MCF 10A (cell line): ENCODE measurements at regions not wholly inside any gene's neighbourhood (a gene's known extent, or its start where the extent isn't known, plus 50 kb on each side); places are given as distances from the start of the nearest gene placed in this dataset.
"Not testable (repeated sequence)": the region's sequence is repeated elsewhere in the genome, so short reads cannot be mapped to it uniquely, and the experiment has no call there.

Experiments used
- BruUV-seq: library from RNA; stranded (reverse); fragments of 400-500 nt; replicated peaks from 2 replicates; lab custom pipeline; 2021; lab: Mats Ljungman, UMichigan
- CTCF ChIA-PET: fragments of 300-600 bp; sonication (Branson Sonifier 250); formaldehyde crosslinking; extraction: SDS; loops from one replicate; lab custom pipeline; 2021; ENCODE audit warnings: antibody characterized with exemption, inconsistent platforms; lab: Yijun Ruan, JAX
- POLR2A ChIA-PET: fragments of 300-600, 350-650 bp; sonication (Branson Sonifier 250); formaldehyde crosslinking; extraction: SDS; loops from one replicate; lab custom pipeline; 2020; ENCODE audit warnings: antibody characterized with exemption, inconsistent platforms; lab: Yijun Ruan, JAX
- DNase-seq: peaks from one replicate; pipeline ENCODE4 v3.0.0-alpha.2; 2018; ENCODE audit not compliant: unreplicated experiment
- H3K27ac Mint-ChIP-seq: one replicate; pipeline ENCODE4 v1.8.0; 2022; ENCODE audit warnings: mild to moderate bottlenecking, low read depth, mixed read lengths; ENCODE audit not compliant: unreplicated experiment
- H3K27me3 Mint-ChIP-seq: one replicate; pipeline ENCODE4 v1.8.0; 2022; ENCODE audit warnings: mixed read lengths; ENCODE audit not compliant: insufficient read depth, unreplicated experiment
- H3K36me3 Mint-ChIP-seq: one replicate; pipeline ENCODE4 v1.8.0; 2022; ENCODE audit warnings: mild to moderate bottlenecking, moderate library complexity, mixed read lengths; ENCODE audit not compliant: insufficient read depth, unreplicated experiment
- H3K4me1 Mint-ChIP-seq: one replicate; pipeline ENCODE4 v1.8.0; 2022; ENCODE audit warnings: mixed read lengths; ENCODE audit not compliant: insufficient read depth, unreplicated experiment
- H3K4me3 Mint-ChIP-seq: one replicate; pipeline ENCODE4 v1.8.0; 2022; ENCODE audit warnings: mild to moderate bottlenecking, moderate library complexity, mixed read lengths; ENCODE audit not compliant: unreplicated experiment
- H3K9me3 Mint-ChIP-seq: one replicate; pipeline ENCODE4 v1.8.0; 2022; ENCODE audit warnings: mixed read lengths; ENCODE audit not compliant: unreplicated experiment
- intact Hi-C: fragments of 100-400 bp; cut with micrococcal nuclease; formaldehyde crosslinking; loops from 2 replicates; pipeline ENCODE4 v1.14.1; 2022
- TF ChIP-seq, protein P1 (sequence below): fragments of 200-600 bp; IDR thresholded peaks from one replicate; pipeline ENCODE4 v1.8.0; 2022; ENCODE audit warnings: antibody characterized with exemption, mild to moderate bottlenecking; ENCODE audit not compliant: unreplicated experiment

GRCh38 chr13:61536433-61536832 is 120.8 kb upstream of the PCDH20 start:
- BruUV-seq: no TSS peak
- H3K36me3 Mint-ChIP-seq: no peaks in the 10 kb centered on the region
- POLR2A ChIA-PET: interaction anchor here (0.9 kb wide), 1 partner anchor 14 kb away, joined by 3 read pairs; no protein-coding TSS in a partner anchor
- CTCF ChIA-PET: no interaction called here
- H3K9me3 Mint-ChIP-seq: peaks cover 7% of the 10 kb centered on the region
- TF ChIP-seq, protein P1, sequence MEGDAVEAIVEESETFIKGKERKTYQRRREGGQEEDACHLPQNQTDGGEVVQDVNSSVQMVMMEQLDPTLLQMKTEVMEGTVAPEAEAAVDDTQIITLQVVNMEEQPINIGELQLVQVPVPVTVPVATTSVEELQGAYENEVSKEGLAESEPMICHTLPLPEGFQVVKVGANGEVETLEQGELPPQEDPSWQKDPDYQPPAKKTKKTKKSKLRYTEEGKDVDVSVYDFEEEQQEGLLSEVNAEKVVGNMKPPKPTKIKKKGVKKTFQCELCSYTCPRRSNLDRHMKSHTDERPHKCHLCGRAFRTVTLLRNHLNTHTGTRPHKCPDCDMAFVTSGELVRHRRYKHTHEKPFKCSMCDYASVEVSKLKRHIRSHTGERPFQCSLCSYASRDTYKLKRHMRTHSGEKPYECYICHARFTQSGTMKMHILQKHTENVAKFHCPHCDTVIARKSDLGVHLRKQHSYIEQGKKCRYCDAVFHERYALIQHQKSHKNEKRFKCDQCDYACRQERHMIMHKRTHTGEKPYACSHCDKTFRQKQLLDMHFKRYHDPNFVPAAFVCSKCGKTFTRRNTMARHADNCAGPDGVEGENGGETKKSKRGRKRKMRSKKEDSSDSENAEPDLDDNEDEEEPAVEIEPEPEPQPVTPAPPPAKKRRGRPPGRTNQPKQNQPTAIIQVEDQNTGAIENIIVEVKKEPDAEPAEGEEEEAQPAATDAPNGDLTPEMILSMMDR: no peak
- intact Hi-C loops: no loop called here
- no peak overlapping the region for H3K4me3 Mint-ChIP-seq
- DNase-seq: no peak
- no peaks in the 10 kb centered on the region for H3K4me1 Mint-ChIP-seq
- no peak overlapping the region for H3K27ac Mint-ChIP-seq
- H3K27me3 Mint-ChIP-seq: no peaks in the 10 kb centered on the region

- Mint-ChIP-seq H3K9me3 (peaks cover 7% of the 10 kb centered on the region), H3K36me3 (no peaks in the 10 kb centered on the region), H3K27ac (no peak overlapping the region), H3K4me3 (no peak overlapping the region), H3K27me3 (no peaks in the 10 kb centered on the region), H3K4me1 (no peaks in the 10 kb centered on the region)
- intact Hi-C loops: no loop called here
- ChIA-PET POLR2A (no interaction called here), CTCF (interaction anchor here (0.7 kb wide), 1 partner anchor 1091 kb away, joined by 4 read pairs; no protein-coding TSS in a partner anchor)
- TF ChIP-seq, protein P1: no peak
- no TSS peak for BruUV-seq
- DNase-seq: peak; percentile 81
Measured at GRCh38 chr13:61531383-61532065, 115.9 kb upstream of the PCDH20 start.

DNA sequence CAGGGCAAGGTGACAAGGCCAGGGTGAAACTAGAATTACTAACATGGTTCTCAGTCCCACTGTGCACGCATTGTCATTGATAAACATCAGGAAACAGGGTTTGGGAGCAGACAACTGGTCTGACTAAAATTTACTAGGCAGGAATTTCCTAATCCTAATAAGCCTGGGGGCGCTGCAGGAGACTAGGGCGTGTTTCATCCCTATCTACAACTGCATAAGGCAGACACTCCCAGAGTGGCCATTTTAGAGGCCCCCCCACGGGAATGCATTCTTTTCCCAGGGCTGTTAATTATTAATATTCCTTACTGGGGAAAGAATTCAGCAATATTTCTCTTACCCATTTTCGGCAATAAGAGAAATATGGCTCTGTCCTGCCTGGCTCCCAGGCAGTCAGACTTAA is 103.6 kb upstream of the PCDH20 start:
- POLR2A ChIA-PET: interaction anchor here (0.6 to 0.7 kb wide), 2 partner anchors 113 to 147 kb away, joined by 3 to 4 read pairs; no protein-coding TSS in a partner anchor
- H3K4me3 Mint-ChIP-seq, H3K4me1 Mint-ChIP-seq, CTCF ChIA-PET, H3K9me3 Mint-ChIP-seq, BruUV-seq, H3K36me3 Mint-ChIP-seq, intact Hi-C loops, H3K27me3 Mint-ChIP-seq, DNase-seq, H3K27ac Mint-ChIP-seq: not testable (repeated sequence)

DNA sequence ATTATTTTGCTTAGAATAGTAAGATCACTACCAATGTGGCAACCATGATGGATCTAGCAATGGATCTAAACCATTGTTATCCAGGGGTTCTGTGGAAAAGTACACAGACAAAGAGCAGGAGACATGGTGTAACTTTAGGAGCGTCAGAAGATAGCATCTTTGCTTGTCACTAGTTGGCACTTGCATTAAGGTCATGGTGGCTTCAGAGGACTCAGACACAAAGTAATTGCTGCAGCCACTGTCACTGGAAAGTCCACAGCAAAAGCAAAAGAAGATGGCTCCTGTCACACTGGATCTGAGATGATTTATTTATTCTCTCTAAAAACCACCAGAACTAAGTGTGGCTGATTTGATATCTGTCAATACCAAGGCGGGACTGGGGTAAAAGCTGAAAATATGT is 93.3 kb upstream of the PCDH20 start:
- DNase-seq: no peak
- POLR2A ChIA-PET: no interaction called here
- TF ChIP-seq, protein P1: no peak
- H3K9me3 Mint-ChIP-seq: peaks cover 11% of the 10 kb centered on the region
- intact Hi-C loops: no loop called here
- H3K36me3 Mint-ChIP-seq: no peaks in the 10 kb centered on the region
- H3K27me3 Mint-ChIP-seq: peaks cover 13% of the 10 kb centered on the region
- no peak overlapping the region for H3K27ac Mint-ChIP-seq
- no peaks in the 10 kb centered on the region for H3K4me1 Mint-ChIP-seq
- CTCF ChIA-PET: no interaction called here
- BruUV-seq: no TSS peak
- H3K4me3 Mint-ChIP-seq: no peak overlapping the region
